ENCODE measurements at regions not wholly inside any gene's neighbourhood (a gene's known extent, or its start where the extent isn't known, plus 50 kb on each side); places are given as distances from the start of the nearest gene placed in this dataset.

DNA sequence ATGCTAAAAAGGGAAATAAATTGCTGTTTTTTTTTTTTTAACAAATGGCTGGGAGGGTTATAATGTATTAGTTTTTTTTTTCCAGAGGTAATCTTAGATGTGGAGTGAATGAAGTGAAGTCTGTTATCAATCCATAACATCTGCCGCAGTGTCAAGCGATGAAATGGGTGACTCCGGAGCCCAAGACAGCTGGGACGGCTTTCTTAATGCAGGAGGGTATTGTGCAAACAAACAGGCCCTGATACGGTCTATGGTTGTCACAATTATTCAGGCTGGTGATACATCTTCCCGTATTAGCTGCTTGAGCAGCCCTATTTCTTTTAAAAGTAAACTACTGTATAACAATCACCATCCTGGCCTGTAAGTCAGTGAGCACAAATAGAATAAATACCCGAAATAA, 1231.2 kb downstream of the GATA3 start:
- peaks cover 14% of the 10 kb centered on the region for H3K27me3 Mint-ChIP-seq
- TF ChIP-seq, protein P1, sequence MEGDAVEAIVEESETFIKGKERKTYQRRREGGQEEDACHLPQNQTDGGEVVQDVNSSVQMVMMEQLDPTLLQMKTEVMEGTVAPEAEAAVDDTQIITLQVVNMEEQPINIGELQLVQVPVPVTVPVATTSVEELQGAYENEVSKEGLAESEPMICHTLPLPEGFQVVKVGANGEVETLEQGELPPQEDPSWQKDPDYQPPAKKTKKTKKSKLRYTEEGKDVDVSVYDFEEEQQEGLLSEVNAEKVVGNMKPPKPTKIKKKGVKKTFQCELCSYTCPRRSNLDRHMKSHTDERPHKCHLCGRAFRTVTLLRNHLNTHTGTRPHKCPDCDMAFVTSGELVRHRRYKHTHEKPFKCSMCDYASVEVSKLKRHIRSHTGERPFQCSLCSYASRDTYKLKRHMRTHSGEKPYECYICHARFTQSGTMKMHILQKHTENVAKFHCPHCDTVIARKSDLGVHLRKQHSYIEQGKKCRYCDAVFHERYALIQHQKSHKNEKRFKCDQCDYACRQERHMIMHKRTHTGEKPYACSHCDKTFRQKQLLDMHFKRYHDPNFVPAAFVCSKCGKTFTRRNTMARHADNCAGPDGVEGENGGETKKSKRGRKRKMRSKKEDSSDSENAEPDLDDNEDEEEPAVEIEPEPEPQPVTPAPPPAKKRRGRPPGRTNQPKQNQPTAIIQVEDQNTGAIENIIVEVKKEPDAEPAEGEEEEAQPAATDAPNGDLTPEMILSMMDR (IDR thresholded peaks at IDR 0.05; ENCODE audit: unreplicated experiment), result no peak
- peaks cover 3% of the 10 kb centered on the region for H3K9me3 Mint-ChIP-seq (ENCODE audit: low read depth)
- no peaks in the 10 kb centered on the region for H3K36me3 Mint-ChIP-seq (ENCODE audit: insufficient read depth)
- DNase-seq (ENCODE audit: low spot score, unreplicated experiment), result no peak
- no peak overlapping the region for H3K27ac Mint-ChIP-seq
- H3K4me3 Mint-ChIP-seq (ENCODE audit: low read depth), result no peak overlapping the region
- no peaks in the 10 kb centered on the region for H3K4me1 Mint-ChIP-seq (ENCODE audit: low read depth)

- Mint-ChIP-seq H3K9me3 (ENCODE audit: low read depth) (no peaks in the 10 kb centered on the region), H3K27me3 (peaks cover 3% of the 10 kb centered on the region), H3K36me3 (ENCODE audit: insufficient read depth) (no peaks in the 10 kb centered on the region), H3K4me3 (ENCODE audit: low read depth) (no peak overlapping the region), H3K4me1 (ENCODE audit: low read depth) (no peaks in the 10 kb centered on the region), H3K27ac (no peak overlapping the region)
- DNase-seq (ENCODE audit: low spot score, unreplicated experiment), result no peak
- TF ChIP-seq, protein P1 (IDR thresholded peaks at IDR 0.05; ENCODE audit: unreplicated experiment), result no peak
Measured at GRCh38 chr10:9289811-9290210, 1235.3 kb downstream of the GATA3 start.

DNA sequence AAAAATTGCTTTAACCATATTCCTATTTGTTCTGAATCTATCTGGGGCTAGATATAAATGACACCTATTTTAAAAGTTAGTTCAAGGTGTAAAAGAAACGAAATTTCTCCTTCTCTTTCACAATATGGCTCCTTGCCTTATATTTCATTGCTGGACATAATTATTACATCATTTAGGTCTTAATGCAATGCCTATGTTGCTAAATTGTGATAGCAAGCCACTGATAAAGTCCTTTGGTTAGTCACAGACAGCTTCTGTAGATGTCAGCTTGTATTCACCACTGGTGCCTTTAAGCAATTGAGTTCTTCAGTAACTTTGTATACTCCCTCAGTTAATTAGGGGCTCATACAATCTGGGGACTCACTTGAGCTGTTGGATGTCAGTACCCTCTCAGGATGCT, 1236.6 kb downstream of the GATA3 start:
- Mint-ChIP-seq H3K27me3 (peaks cover 3% of the 10 kb centered on the region), H3K4me1 (ENCODE audit: low read depth) (no peaks in the 10 kb centered on the region), H3K9me3 (ENCODE audit: low read depth) (no peaks in the 10 kb centered on the region), H3K4me3 (ENCODE audit: low read depth) (no peak overlapping the region), H3K27ac (no peak overlapping the region), H3K36me3 (ENCODE audit: insufficient read depth) (no peaks in the 10 kb centered on the region)
- TF ChIP-seq, protein P1 (IDR thresholded peaks at IDR 0.05; ENCODE audit: unreplicated experiment), result no peak
- DNase-seq (ENCODE audit: low spot score, unreplicated experiment), result no peak

- TF ChIP-seq, protein P1 (IDR thresholded peaks at IDR 0.05; ENCODE audit: unreplicated experiment), result no peak
- Mint-ChIP-seq H3K36me3 (ENCODE audit: insufficient read depth) (no peaks in the 10 kb centered on the region), H3K9me3 (ENCODE audit: low read depth) (no peaks in the 10 kb centered on the region), H3K4me1 (ENCODE audit: low read depth) (no peaks in the 10 kb centered on the region), H3K27ac (no peak overlapping the region), H3K27me3 (peaks cover 11% of the 10 kb centered on the region), H3K4me3 (ENCODE audit: low read depth) (no peak overlapping the region)
- no peak for DNase-seq (ENCODE audit: low spot score, unreplicated experiment)
Measured at GRCh38 chr10:9294132-9294663, 1239.7 kb downstream of the GATA3 start.

DNA sequence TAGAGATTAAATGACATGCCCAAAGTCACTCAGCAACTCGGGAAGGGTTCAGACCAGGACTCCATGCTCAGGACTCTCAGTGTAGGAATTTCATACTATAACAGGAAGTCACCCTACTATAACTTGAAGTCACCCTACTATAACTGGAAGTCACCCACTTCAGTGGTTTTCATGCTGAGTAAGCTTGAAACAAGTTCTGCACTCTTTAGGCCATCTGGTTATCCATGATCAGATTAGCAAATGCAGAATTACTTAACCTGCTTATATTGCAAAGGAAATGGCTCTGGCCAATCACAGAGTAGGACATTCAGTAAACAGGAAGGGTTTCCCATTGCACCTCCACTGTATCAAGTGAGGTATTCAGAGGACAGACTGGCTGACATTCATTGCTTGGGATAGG, 1240.4 kb downstream of the GATA3 start:
- H3K4me1 Mint-ChIP-seq (ENCODE audit: low read depth), result no peaks in the 10 kb centered on the region
- no peaks in the 10 kb centered on the region for H3K9me3 Mint-ChIP-seq (ENCODE audit: low read depth)
- H3K27me3 Mint-ChIP-seq, result peaks cover 17% of the 10 kb centered on the region
- no peak overlapping the region for H3K4me3 Mint-ChIP-seq (ENCODE audit: low read depth)
- H3K27ac Mint-ChIP-seq, result no peak overlapping the region
- no peak for DNase-seq (ENCODE audit: low spot score, unreplicated experiment)
- TF ChIP-seq, protein P1 (IDR thresholded peaks at IDR 0.05; ENCODE audit: unreplicated experiment), result no peak
- no peaks in the 10 kb centered on the region for H3K36me3 Mint-ChIP-seq (ENCODE audit: insufficient read depth)

All from progenitor cell of endocrine pancreas (in vitro differentiated cells).